Thyroid gland (tissue), 4 donors: ENCODE measurements at regions not wholly inside any gene's neighbourhood (a gene's known extent, or its start where the extent isn't known, plus 50 kb on each side); places are given as distances from the start of the nearest gene placed in this dataset.

Source experiments
- DNase-seq, 2 donors: peaks; one replicate each; pipeline ENCODE4 v3.0.0-alpha.2; 2019
- H3K27ac ChIP-seq, 3 donors: fragments of 200-600 bp; sonication (generic); 1 replicate in 2 of 3; 2 replicates in 1 of 3; pipeline ENCODE4 v1.5.1; 2016 to 2019; ENCODE audit warnings: mild to moderate bottlenecking in 1 of 3, moderate library complexity in 1 of 3
- H3K27me3 ChIP-seq: fragments of 200-600 bp; sonication (generic); one replicate; pipeline ENCODE4 v1.5.1; 2019
- H3K36me3 ChIP-seq, 2 donors: fragments of 200-600 bp; sonication (generic); one replicate each; pipeline ENCODE4 v1.5.1; 2016 to 2019
- H3K4me1 ChIP-seq, 2 donors: fragments of 200-600 bp; sonication (generic); one replicate each; pipeline ENCODE4 v1.5.1; 2017 to 2019
- H3K4me3 ChIP-seq, 3 donors: fragments of 200-600 bp; sonication (generic); replicated peaks in 1 of 3; 1 replicate in 2 of 3; 2 replicates in 1 of 3; pipeline ENCODE4 v1.5.1; 2016; ENCODE audit warnings: mild to moderate bottlenecking in 1 of 3
- H3K9me3 ChIP-seq: fragments of 200-600 bp; sonication (generic); one replicate; pipeline ENCODE4 v1.5.1; 2017
- POLR2A ChIP-seq, 2 donors: fragments of 450-650 bp; IDR thresholded peaks; one replicate each; pipeline ENCODE4 v1.6.1; 2017; ENCODE audit warnings: antibody characterized with exemption in 2 of 2, mild to moderate bottlenecking in 2 of 2, moderate library complexity in 1 of 2
- WGBS, 2 donors: methylation state at CpG; one replicate each; pipeline ENCODE4 v1.1.5; 2017; 5-methylcytosine and 5-hydroxymethylcytosine counted together
- intact Hi-C: fragments of 100-400 bp; cut with DNase I; formaldehyde crosslinking; loops from one replicate; pipeline ENCODE4 v1.15.1; 2023
- TF ChIP-seq, protein P1 (sequence below), 6 experiments: fragments of 200-600 bp in 3 of 6; fragments of 450-650 bp in 3 of 6; sonication (generic) in 3 of 6; IDR thresholded peaks; one replicate each; pipeline ENCODE4 v1.5.1; 2016 to 2019; ENCODE audit warnings: antibody characterized with exemption in 6 of 6, mild to moderate bottlenecking in 2 of 6, inconsistent platforms in 1 of 6, moderate library complexity in 1 of 6

DNA sequence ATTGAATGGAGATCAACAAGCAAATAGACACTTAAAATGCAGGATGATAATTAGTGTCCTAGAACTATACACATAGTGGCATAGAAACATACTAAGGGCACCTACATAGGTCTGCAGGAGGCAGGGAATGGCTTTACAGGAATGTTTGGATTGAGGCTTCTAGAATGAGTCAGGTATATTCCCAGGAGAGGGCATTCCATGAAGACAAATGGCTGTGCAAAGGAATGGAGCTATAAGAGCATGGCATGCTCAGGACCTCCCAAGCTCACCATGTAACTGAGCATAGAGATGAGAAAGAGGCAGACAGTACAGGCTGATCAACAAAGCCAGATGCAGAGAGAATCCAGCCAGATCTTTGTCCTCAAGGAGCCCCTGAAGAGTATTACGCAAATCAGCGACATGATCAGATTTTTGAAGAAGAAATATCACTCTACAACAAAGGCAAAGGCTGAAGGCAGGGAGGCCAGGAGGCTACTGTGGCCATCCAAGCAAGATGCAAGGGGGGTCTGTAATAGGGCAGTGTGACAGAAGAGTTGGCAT, 211.1 kb upstream of the MTNR1B start:
- no peaks in the 10 kb centered on the region for H3K36me3 ChIP-seq
- H3K27ac ChIP-seq: no peak overlapping the region
- H3K9me3 ChIP-seq: no peaks in the 10 kb centered on the region
- TF ChIP-seq POLR2A (IDR thresholded peaks at IDR 0.05): no peak
- TF ChIP-seq, protein P1, sequence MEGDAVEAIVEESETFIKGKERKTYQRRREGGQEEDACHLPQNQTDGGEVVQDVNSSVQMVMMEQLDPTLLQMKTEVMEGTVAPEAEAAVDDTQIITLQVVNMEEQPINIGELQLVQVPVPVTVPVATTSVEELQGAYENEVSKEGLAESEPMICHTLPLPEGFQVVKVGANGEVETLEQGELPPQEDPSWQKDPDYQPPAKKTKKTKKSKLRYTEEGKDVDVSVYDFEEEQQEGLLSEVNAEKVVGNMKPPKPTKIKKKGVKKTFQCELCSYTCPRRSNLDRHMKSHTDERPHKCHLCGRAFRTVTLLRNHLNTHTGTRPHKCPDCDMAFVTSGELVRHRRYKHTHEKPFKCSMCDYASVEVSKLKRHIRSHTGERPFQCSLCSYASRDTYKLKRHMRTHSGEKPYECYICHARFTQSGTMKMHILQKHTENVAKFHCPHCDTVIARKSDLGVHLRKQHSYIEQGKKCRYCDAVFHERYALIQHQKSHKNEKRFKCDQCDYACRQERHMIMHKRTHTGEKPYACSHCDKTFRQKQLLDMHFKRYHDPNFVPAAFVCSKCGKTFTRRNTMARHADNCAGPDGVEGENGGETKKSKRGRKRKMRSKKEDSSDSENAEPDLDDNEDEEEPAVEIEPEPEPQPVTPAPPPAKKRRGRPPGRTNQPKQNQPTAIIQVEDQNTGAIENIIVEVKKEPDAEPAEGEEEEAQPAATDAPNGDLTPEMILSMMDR (IDR thresholded peaks at IDR 0.05): no peak
- H3K27me3 ChIP-seq: no peaks in the 10 kb centered on the region
- WGBS, 2 donors: 92 to 100% methylated on average over 2 of the region's 2 CpGs
- intact Hi-C loops: no loop called here
- H3K4me1 ChIP-seq: peaks cover 5 to 10% of the 10 kb centered on the region in 2 donors
- no peak overlapping the region for H3K4me3 ChIP-seq
- no peak for DNase-seq

DNA sequence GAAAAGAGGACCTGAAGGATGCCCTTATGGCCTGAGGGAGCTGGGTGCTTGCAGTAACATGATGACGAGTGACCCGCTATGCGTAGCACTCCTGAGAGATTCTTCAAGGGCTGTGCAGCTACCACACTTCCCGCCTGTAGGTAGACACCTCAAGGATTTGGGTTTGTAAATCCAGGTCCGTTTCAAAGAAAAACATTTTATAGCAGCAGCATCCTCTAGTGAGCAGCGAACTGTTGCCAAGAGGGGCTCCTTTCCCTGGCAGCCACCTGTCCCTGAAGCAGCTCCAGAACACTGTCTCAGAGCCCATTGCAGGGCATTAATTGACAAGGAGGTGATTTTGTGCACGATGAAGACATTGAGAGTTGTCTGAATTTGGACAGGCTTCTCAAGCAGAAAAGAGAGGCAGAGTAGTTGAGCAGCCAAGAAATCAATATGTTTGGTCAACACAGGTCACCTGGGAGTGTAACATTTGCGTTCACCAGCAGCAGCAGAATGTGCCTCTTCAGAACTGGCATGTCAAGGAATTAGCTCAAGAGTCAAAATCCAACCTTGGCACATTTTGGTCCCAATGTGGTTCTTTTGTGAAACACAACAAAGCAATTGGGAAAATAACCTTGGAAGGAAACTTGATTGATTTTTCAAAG, 209.8 kb upstream of the MTNR1B start:
- Histone ChIP-seq H3K27ac (peak overlapping the region in 1 of 3 donors; percentile 33), H3K36me3 (no peaks in the 10 kb centered on the region), H3K4me3 (no peak overlapping the region), H3K9me3 (no peaks in the 10 kb centered on the region), H3K4me1 (peaks cover 5 to 10% of the 10 kb centered on the region in 2 donors), H3K27me3 (no peaks in the 10 kb centered on the region)
- peak; percentile 52 to 66 for DNase-seq
- TF ChIP-seq POLR2A (IDR thresholded peaks at IDR 0.05): no peak
- TF ChIP-seq, protein P1 (IDR thresholded peaks at IDR 0.05): no peak
- intact Hi-C loops: no loop called here
- 32 to 46% methylated on average over 8 of the region's 8 CpGs for WGBS, 2 donors

DNA sequence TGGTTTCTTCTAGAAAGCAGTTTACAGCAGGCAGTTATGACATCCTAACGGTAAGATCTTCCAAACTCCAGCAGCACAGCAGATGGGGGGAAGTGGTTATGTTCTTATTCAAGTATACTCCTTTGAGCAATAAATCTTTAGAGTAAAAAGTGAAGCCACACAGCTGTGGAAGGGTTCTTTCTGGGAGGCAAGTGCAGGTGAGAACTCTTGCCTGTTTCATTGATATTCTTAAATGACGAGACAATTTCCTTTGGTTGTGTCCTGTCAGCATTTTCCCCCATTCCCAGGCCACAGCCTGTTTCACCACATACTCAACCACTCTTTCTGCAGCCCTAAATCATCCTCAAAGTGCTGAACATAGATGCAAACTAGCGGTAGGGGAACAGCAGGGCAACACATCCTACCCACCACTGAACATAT, 207.3 kb upstream of the MTNR1B start:
- Histone ChIP-seq H3K36me3 (no peaks in the 10 kb centered on the region), H3K9me3 (no peaks in the 10 kb centered on the region), H3K4me3 (no peak overlapping the region), H3K27me3 (no peaks in the 10 kb centered on the region), H3K4me1 (peaks cover 14% of the 10 kb centered on the region in 2 donors), H3K27ac (no peak overlapping the region)
- no peak for DNase-seq
- TF ChIP-seq, protein P1 (IDR thresholded peaks at IDR 0.05): no peak
- TF ChIP-seq POLR2A (IDR thresholded peaks at IDR 0.05): no peak
- intact Hi-C loops: no loop called here
- WGBS, 2 donors: 89 to 91% methylated on average over 3 of the region's 3 CpGs

DNA sequence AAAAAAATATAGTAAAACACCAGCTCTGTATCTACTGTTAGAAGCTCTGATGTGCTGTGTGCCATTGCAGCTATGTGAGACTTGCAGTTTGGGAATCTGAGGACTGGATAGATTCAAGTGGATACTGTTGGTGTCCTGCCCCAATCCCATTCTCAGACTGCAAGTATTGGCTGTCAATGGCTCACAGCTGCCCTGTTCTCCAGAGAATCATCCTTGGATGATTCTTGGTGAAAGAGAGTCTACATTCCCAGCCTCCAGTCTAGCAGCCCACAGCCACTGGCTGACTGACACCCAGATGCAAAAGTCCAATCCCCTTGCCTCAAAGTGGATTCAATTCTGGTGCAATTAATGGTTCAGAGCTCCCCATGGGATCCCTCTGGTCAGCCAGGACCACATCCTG, 206.1 kb upstream of the MTNR1B start:
- Histone ChIP-seq H3K36me3 (no peaks in the 10 kb centered on the region), H3K27me3 (no peaks in the 10 kb centered on the region), H3K4me1 (peaks cover 14% of the 10 kb centered on the region in 2 donors), H3K27ac (no peak overlapping the region), H3K9me3 (no peaks in the 10 kb centered on the region), H3K4me3 (no peak overlapping the region)
- intact Hi-C loops: no loop called here
- TF ChIP-seq, protein P1 (IDR thresholded peaks at IDR 0.05): no peak
- TF ChIP-seq POLR2A (IDR thresholded peaks at IDR 0.05): no peak
- no peak for DNase-seq

DNA sequence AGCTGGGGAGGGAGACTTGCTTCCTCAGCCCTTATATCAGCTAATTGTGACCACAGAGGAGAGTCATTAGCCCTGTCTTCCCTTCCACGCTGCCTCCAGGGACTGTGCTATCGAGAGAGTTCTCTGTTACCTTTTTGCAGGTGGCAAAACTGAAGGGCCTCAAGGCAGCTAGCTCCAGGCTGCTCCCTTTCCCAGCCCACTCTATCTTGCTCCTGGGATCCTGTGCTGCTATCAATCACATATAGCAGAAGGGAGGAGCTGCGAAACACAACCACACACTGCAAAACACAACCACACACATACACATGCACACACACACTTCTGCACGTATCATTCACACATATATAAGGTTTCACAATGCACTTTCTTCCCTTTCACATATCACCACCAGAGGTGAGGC, 205.3 kb upstream of the MTNR1B start:
- no peak overlapping the region for H3K27ac ChIP-seq
- peaks cover 9 to 13% of the 10 kb centered on the region in 2 donors for H3K4me1 ChIP-seq
- no peaks in the 10 kb centered on the region for H3K27me3 ChIP-seq
- no peak overlapping the region for H3K4me3 ChIP-seq
- no peaks in the 10 kb centered on the region for H3K36me3 ChIP-seq
- H3K9me3 ChIP-seq: no peaks in the 10 kb centered on the region
- 87 to 92% methylated on average over 4 of the region's 4 CpGs for WGBS, 2 donors
- no peak for DNase-seq
- intact Hi-C loops: no loop called here
- no peak for TF ChIP-seq POLR2A (IDR thresholded peaks at IDR 0.05)
- TF ChIP-seq, protein P1 (IDR thresholded peaks at IDR 0.05): no peak
